GM10266 (cell line): ENCODE measurements at regions not wholly inside any gene's neighbourhood (a gene's known extent, or its start where the extent isn't known, plus 50 kb on each side); places are given as distances from the start of the nearest gene placed in this dataset.

Experiments used
- DNase-seq: peaks from one replicate; pipeline ENCODE4 v3.0.0; 2012; ENCODE audit errors: extremely low spot score
- CTCF ChIP-seq: IDR thresholded peaks from 2 replicates; pipeline ENCODE4 v1.5.1; 2012; ENCODE audit warnings: mild to moderate bottlenecking, low read depth; ENCODE audit not compliant: control insufficient read depth, insufficient read depth; ENCODE audit errors: missing control alignments

DNA sequence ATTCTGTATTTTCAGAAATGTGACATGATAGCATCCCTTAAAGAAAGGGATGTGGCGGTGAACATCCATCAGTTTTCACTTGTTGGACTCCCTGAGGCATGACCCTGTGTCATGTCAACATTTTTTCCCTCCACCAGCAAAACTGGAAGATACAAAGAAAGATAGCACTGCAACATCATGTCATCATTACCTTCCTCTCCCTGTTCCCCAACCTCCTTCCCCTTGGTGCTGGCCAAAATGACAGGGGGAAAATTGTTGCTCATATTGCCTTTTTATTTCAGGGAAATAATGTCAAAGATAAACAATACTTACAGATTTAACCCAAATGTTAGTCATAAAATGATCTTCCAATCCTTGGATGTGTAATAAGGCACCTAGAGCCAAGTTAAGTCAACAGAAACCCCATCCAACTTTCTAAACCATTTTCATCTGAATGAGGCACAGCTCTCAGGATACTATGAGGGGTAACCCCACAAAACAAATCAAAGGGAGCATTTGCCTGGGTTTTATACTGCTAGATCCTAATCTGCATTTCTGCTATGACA is 644.3 kb downstream of the ACTL7B start:
- no peak for DNase-seq
- no peak for TF ChIP-seq CTCF

GRCh38 chr9:108209132-108209685 is 646.6 kb downstream of the ACTL7B start:
- no peak for TF ChIP-seq CTCF
- DNase-seq, result no peak

DNA sequence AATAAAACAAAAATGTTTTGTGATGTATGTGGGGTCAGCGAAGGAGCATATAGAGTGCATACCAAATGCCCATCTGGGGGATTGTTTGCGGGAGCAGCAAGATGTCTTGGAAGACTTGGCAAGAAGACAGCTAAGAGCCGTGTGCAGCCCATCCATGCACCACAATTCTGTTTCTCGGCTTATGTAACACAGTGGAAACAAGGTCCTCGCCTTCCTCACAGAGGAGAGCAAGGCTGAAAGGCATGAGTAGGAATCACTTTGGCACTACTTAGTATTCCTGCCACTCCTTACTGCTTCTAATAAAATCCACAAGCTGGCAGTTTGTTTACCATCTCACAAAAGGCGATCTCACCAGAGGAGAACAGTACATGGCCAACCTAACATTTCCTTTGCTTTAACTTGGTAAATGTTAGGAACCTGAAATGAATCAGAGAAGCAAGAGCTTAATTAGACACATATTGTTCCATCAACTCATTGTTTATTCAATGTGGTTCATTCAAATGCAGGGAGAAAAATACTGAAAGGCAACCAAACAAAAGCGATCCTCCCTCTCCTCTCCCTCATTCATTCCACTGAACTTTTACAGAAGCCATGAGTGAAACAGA is 648.1 kb downstream of the ACTL7B start:
- no peak for TF ChIP-seq CTCF
- no peak for DNase-seq

- TF ChIP-seq CTCF, result no peak
- no peak for DNase-seq
These were observed 650.5 kb downstream of the ACTL7B start for GRCh38 chr9:108205276-108205675.

GRCh38 chr9:108197899-108198298 is 657.9 kb downstream of the ACTL7B start:
- DNase-seq, result no peak
- TF ChIP-seq CTCF, result no peak

DNA sequence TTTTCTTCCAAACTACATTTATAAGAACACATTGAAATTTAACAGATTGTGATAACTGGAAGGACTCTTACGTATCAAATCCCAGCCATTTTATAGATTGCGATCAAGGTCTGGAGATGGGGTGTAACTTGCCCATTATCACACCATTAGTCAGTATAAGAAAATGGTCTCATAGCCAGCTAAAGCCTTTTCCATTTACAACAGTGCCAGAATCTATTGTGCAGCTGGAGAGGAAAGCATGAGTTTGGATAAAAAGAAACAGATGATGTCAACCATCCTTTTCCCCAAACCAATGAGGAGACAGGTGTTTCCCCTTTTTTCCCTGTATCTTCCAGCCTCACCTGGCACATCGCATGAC is 658.8 kb downstream of the ACTL7B start:
- no peak for DNase-seq
- TF ChIP-seq CTCF, result no peak

DNA sequence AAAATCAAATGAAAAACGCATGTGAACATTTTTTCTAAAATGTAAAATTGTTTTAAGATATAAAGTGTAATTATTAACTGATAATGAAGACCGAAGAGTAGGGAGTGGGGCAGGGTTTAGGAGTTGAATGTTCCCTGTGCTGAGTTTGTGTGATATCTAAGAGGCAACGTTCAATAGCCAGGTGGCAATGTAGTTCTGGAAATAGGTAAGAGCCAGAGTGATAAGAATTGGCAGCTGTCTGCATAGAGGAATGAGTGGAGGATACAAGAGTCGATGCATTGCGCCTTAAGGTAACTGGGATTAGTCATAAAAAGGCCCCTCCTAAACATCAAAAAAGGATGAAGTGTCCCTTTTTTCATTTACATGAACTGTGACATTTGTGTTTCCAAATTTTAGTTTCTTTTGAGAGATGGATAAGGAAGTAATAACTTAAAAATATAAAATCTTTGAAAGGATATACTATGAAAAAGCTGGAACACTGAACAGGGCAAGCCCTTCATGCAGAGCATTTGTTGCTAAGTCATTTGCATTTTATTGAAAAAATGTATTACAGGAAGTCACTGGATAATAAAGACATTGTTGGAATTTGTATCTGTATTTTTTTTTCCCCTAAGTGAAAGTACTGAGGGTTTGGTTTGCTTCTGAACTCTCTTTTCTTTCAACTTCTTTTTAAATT is 659.3 kb downstream of the ACTL7B start:
- no peak for DNase-seq
- no peak for TF ChIP-seq CTCF
